Ovary (tissue), 3 donors: ENCODE measurements at regions not wholly inside any gene's neighbourhood (a gene's known extent, or its start where the extent isn't known, plus 50 kb on each side); places are given as distances from the start of the nearest gene placed in this dataset.
"Not testable (repeated sequence)": the region's sequence is repeated elsewhere in the genome, so short reads cannot be mapped to it uniquely, and the experiment has no call there.

Experiments used
- EP300 ChIP-seq: sonication (generic); formaldehyde crosslinking; IDR thresholded peaks from one replicate; pipeline ENCODE4 v1.6.1; 2017; ENCODE audit warnings: antibody characterized with exemption
- POLR2A ChIP-seq: fragments of 450-650 bp; IDR thresholded peaks from one replicate; pipeline ENCODE4 v1.6.1; 2017; ENCODE audit warnings: antibody characterized with exemption, mild to moderate bottlenecking, moderate library complexity
- TF ChIP-seq, protein P1 (sequence below), 3 donors: fragments of 450-650 bp in 2 of 3; fragments of 200-600 bp in 1 of 3; IDR thresholded peaks; one replicate each; pipeline versions ENCODE4 v1.5.1 to v1.8.0; 2016 to 2022; ENCODE audit warnings: antibody characterized with exemption in 3 of 3, mild to moderate bottlenecking in 1 of 3
- donor health status: DM: no; HTN: no; CAD: no.

- TF ChIP-seq, protein P1, sequence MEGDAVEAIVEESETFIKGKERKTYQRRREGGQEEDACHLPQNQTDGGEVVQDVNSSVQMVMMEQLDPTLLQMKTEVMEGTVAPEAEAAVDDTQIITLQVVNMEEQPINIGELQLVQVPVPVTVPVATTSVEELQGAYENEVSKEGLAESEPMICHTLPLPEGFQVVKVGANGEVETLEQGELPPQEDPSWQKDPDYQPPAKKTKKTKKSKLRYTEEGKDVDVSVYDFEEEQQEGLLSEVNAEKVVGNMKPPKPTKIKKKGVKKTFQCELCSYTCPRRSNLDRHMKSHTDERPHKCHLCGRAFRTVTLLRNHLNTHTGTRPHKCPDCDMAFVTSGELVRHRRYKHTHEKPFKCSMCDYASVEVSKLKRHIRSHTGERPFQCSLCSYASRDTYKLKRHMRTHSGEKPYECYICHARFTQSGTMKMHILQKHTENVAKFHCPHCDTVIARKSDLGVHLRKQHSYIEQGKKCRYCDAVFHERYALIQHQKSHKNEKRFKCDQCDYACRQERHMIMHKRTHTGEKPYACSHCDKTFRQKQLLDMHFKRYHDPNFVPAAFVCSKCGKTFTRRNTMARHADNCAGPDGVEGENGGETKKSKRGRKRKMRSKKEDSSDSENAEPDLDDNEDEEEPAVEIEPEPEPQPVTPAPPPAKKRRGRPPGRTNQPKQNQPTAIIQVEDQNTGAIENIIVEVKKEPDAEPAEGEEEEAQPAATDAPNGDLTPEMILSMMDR (IDR thresholded peaks at IDR 0.05), result not testable (repeated sequence)
- TF ChIP-seq POLR2A, EP300: not testable (repeated sequence)
Observed at GRCh38 chr9:66054705-66055104, 317.8 kb downstream of the FOXD4L4 start.
